ENCODE measurements at regions not wholly inside any gene's neighbourhood (a gene's known extent, or its start where the extent isn't known, plus 50 kb on each side); places are given as distances from the start of the nearest gene placed in this dataset.

DNA sequence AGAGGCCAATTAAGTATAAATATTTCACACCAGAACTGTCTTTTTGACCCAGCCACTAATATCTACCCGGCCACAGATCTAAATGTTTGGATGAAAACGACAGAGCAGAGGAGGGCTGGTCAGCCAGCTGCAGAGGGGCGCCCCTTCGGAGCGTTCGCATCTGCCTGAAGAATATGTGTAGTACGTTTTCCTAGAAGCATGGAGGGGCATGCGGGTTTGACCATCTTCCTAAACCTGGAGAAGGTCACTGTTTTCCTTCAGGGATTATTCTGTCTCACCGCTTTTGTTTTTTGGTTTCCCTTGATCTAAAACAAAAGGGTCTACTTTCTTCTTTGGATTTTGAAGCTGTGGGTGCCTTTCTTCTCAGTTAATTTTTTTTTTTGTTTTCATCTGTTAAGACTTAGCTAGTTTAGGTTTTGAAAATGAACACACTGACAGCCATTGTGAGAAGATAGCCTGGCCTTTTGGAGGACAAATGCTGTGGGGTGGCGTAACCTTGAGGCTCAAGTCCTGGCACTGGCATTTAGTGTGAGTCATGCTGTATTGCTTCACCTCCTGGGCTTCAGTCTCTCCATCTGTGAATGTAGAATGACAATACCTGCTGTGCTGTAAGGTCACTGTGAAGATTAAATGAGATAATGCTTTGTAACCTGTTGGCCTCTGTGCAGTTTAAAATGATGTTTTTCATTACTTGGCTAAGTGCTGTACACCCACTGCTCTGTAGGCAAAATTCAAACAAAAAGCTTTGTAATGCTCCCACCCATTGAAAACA, 74.1 kb upstream of the IRF2BP2 start:
- DNase-seq = no peak

DNA sequence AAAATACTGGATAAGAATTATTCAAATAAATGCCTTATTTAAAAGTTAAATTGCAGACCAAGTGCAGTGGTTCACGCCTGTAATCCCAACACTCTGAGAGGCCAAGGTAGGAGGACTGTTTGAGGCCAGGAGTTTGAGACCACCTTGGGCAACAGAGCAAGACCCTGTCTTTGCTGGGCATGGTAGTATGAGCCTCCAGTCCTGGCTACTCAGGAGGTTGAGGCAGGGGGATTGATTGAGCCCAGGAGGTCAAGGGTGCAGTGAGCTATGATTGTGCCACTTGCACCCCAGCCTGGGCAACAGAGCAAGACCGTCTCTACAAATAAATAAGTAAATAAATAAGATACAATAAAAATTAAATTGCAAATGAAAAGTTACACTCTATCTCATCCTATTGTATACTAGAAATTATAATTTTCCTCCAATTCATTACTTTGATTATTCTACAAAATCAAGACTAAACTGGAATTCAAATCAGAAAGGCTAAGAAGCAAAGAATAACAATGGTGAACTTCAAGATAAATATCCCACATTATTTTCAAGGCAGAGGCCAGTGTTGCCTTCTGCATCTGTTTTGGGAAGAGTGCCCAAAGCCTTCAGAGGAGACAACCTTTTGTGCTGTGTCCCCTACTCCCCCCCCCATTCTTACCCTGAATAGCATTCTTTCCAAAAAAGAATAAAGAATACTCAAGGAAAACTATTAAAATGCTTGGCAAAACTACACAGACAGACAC, 73.3 kb upstream of the IRF2BP2 start:
- DNase-seq = no peak

DNA sequence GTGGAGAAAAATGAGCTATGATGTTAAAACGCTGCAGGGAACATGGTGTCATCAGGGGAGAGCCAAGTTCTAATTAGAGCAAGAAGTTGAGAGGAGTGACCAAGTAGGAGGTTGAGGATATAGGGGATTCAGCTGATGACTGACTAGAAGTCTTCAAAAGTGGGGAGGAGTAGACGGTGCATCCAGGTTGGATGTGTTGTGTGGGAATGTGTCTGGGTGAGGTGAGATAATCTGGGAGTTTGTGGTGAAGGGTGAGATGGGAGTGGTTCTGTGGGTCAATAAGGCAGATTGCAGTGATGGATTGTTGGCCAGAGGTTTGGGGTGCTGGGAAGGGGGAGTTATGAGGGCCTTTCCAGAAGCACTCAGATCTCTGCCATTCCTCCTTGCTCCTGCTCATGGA, 72.0 kb upstream of the IRF2BP2 start:
- DNase-seq = no peak

DNA sequence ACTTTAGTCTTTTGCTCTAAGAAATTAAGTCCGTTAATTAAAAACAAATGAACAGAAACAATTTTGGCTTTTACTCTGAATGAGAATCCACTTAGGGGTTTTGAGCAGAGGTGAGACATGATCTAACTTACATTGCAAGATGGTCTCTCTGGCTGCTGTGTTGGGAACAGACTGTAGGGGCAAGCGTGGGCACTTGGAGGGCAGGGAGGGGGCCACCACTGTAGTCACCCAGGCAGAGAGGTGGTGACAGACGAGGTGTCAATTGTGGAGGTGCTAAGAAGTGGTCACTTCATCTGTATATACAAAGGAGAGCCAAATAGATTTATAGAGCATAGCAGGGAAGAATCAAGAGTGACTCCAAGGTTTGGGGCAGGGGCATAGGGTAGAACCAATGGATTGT, 71.1 kb upstream of the IRF2BP2 start:
- DNase-seq = no peak

DNA sequence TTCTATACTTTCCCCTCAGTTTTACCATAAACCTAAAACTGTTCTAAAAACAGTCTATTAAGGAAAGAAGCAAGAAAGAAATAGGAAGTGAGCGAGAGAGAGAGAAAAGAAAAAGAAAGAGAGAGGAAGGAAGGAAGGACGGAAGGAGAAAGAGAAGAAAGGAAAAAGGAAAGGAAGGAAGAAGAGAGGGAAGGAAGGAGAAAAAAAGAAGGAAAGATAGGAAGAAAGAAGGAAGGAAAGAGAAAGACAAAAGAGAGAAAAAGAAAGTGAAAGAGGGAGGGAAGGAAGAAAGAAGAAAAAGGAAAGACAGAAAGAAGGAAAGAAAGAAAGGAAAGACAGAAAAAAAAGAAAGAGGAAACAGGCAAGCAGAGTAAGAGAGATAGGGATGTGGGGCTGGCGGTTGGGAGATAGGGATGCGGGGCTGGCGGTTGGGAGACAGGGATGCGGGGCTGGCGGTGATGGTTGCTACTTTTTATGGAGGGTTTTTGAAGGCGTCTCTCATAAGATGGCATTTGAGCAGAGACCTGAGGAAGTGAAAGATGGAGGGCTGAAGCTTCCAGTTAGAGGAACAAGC, 70.4 kb upstream of the IRF2BP2 start:
- DNase-seq = no peak

DNA sequence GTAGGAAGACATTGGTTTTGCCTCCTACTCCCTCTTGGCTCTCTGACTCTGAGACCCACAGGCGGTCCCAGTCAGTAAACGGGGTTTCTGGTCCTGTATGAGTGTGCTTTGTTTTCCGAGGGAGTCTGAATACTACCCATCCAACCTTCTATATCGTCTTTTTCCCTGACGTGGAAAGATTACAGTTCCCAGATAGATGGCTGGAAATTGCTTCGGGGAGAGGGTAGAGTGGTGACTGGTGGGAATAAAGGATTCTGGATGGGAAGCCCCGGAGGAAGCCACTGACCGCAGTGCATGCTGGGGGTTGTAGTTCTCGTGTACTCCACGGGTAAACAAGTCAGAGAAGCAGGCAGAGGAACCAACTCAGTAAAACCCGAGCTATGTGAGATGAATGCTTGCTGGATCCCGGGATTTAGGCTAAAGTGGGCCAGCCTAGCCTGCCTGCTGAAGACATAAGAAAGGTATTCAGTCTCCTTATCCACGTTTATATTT, 66.2 kb upstream of the IRF2BP2 start:
- peak; percentile 80 for DNase-seq

DNA sequence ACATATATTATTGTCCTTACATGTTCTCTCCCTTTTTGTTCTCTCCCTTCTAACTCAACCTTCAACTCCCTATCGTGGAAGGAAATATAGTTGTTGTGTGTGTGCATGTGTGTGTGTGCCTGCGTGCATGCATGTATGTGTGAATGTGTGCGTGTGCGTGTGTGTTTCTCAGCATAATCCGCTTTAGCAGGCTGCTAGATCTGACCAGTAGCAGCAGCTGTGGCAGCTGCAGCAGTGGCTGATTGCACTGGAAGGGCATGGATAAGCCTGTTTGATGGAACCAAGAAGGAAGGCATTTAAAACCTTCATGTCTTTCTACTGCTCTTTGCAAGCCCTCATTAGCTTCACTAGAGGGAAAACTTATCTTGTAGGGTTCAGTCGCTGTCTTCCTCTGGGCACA, 65.6 kb upstream of the IRF2BP2 start:
- no peak for DNase-seq

DNA sequence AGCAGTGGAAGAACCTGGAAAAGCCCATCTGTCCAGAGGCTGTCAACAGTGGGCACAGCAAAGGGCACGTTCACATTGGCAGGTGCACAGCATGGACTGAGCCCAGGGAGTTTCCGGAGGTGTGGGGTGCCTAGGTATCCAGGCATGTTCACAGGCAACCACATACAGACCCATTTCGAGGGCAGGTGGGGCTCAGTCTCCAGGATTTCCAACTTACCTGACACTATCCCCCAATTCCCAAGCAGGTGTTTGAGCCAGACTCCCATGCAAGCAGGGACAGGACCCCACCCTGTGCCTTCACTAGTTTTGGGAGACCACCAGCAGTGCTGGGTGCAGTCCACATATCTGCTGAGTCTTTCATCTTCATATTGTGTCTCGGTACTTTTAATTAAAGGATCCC, 65.0 kb upstream of the IRF2BP2 start:
- no peak for DNase-seq

DNA sequence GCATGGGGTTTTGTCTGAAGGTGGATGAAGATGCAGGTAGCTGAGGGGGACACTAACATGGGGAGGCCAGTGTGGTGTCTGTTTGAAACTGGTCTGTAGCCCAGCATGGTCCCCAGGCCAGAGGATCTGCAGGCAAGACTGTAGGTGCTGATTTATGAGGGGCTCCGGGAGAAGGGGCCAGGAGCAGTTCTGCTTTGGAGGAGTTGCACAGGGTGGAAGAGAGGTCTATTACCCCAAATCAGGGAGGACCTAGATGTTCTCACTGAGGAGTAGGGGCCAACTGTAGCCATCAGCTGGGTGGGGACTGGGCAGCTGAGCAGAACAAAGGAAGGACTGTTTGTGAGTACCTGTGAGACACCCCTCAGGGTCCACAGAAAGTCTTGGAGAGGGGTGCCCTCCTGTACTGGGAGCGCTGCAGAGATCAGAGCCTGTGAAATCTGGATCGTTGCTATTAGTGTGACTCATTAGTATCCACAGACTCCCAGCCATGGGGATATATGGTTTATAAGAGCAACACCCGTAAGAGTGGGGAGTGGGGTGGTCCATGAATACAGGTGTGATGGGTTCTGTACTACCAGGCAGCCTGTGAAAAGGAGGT, 64.3 kb upstream of the IRF2BP2 start:
- DNase-seq = no peak

DNA sequence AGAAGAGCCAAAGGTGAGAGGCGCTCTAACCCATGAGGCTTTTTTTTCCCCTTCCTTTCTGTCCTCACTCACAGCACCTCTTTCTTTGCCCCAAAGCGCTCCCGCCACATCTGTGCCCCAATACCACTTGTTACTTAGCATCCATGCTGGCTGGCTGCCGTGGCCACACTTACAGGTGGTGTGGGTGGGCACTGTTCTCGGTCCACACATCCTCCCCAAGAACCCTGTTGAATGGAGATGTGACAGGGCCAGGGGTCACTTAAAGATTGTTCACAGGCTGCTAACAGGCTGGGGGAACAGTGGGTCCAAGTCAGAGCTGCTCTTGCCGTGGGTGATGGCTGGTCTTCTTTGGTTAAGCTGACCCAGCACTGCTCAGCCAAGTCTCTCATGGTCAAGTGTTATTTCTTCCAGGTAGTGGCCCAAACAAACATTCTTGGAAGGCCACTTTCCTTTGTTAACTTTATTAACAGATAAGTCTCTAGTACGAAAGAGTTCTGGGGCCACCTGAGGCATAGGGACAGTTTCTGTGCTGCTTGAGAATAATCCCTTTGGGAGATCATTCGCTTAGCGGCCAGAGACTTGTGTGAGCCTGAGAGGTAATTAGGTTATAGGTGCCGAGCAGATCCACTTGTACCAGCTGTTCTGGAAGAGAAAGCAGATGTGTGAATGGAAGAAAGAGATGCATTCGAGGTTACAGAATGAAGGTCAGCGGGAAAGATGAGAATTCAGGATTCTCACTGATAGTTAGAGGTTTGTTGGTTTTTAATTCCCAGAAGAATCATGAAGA, 62.6 kb upstream of the IRF2BP2 start:
- DNase-seq = no peak

DNA sequence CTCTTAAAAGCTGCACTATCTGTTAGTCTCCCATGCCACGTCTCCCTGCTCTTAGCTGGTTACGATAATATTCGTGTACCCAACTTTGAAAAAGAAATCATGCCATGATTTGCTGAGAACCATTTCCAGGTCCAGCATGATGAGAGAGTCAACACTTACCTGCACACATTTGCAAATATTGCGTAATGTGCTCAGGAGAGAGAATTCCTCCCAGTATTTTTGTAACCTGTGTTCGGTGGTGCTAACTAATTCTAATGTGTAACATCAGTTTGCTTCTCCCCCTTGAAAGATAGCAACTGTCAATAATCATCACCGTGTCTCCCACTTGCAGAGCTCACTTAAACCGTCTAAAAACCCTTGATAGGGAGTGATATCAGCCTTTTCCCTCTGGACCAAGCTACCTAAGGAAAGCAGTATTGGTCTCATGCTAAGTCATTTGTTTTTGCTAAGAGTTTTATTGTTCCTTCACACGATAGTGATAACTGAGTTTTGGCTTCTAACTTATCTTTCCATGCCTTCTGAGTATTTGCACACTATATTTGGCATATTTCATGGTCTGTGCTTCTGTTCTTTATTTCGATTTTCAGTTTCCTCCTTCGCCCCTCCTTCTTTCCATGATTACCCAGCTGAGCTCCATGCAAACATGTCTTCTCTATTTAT, 61.1 kb upstream of the IRF2BP2 start:
- DNase-seq = no peak

DNA sequence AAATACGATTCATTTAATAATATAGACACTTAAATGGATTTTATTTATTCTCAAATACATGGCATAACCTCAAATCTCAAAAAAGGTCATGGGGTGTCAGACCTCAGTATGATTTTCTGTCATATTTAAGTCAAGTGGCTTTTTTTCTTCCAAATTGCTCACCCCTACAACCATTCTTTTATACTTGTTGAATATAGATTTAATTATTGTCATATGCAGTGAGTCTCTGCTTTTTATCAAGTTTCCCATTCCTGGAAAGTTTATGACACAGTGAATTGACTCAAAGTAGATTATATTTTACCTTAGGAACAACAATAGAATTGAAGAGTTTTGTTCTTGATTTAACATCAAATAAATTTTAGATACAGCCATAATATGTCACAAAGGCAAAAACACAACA, 59.5 kb upstream of the IRF2BP2 start:
- DNase-seq = no peak

DNA sequence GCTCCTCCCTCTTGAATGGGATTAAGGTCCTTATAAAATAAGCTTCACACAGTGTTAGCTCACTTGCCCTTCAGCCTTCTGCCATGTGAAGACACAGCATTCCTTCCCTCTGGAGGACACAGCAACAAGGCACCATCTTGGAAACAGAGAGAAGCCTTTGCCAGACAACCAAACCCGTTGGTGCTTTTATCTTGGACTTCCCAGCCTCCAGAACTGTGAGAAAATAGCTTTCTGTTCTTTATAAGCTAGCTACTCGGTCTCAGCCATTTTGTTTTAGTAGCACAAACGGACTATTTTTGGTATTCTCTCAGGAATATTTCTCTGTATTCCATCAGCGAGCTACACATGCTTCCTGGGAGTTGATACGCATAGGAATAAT, 58.6 kb upstream of the IRF2BP2 start:
- no peak for DNase-seq

DNA sequence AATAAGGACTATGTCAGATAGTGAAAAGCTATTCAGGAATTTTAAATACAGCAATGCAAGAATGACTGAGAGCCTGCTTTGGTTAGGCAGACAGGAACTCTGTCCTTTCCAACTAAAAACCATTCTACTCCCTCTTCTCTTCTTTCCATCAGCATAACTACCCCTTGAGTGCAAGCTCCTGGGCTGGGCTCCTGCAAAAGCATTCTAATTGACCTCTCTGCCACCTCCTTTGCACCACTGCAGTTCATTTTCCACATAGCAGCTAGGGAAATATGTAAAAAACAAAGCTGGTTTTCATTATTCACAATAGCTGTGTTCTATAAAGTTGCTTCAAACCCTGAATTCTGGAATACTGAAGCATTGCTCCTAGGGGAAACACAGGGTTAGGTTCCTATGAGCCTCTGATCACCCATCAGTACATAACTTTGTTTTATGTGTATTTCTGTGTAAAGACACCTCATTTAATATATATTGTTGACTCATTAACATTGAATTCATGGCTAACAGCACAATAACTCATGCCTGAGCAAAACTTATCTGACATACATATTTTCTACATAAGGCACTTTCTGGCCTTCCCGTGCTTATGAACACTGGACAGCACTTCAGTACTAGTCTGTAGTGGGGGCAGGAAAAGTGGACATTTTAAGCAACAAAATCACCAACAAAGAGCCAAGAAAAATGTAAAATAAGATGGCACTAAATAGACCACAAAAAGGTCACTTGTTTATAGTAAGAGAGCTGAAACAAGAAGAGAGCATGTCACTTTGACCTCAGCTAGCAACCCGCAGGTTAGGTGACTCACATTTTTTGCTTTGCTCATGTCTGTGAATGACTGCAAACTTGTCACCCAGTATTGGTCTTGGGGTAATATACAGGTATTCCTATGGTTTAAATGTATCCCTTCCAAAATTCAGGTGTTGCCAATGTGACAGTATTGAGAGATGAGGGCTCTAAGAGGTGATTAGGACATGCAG, 57.9 kb upstream of the IRF2BP2 start:
- DNase-seq = no peak

DNA sequence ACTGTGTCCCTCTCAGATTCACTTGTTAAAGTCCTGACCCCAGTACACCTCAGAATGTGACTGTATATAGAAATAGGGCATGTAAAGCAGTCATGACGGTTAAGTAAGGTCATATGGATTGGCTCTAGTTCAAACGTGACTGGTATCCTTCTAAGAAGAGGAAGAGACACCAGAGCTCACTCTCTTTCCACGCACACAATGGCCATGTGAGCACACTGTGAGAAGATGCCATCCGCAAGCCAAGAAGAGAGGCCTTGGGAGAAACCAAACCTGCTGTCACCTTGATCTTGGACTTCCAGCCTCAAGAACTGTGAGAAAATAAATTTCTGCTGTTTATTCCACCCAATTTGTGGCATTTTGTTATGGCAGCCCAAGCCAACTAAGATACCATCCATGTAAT, 56.8 kb upstream of the IRF2BP2 start:
- no peak for DNase-seq

DNA sequence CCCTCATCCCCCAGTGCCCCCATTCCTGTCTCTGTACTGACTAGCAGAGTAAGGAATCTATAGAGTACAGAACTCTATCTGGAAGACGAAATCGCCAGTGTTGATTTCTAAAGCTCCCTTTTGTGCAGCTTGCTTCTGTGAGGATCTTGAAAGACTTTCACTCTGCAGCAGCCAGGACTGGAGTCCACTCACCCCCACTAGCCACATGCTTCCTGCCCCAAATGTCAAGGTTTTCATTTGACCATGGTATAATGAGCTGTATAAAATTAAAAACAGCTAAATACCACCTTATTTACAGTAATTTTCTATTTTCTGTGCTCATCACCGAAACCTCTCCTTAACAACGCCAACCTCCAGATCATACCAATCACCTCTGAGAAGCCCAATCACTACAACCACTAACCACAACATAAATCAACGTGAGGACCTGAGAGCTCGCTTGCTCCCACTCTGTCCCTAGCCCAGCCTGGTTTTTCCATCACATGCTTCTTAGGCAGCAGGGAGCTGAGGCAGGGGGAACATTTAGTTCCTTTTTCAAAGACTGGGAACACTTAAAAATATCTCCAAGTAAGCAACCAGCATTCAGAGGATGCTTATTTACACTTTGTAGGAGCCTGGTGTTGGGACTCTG, 56.1 kb upstream of the IRF2BP2 start:
- no peak for DNase-seq

DNA sequence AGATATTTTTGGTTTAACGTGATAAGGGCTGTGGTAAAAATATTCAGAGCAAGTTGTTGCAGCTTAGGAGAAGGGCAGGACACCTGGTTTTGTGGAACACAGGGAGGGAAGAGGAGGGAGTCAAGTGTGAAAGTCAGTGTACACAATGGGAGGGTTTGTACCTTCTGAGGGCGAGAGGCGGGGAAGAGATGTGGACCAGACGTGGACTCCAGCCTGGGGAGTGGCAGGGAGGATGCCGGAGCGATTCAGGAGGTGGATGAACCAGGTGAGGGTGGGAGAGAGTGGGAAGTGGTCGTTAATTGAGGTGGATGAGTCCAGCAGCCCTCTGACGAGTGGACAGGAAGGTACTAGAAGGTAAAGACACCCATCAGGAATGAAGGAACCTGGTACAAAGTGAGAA, 52.2 kb upstream of the IRF2BP2 start:
- no peak for DNase-seq

DNA sequence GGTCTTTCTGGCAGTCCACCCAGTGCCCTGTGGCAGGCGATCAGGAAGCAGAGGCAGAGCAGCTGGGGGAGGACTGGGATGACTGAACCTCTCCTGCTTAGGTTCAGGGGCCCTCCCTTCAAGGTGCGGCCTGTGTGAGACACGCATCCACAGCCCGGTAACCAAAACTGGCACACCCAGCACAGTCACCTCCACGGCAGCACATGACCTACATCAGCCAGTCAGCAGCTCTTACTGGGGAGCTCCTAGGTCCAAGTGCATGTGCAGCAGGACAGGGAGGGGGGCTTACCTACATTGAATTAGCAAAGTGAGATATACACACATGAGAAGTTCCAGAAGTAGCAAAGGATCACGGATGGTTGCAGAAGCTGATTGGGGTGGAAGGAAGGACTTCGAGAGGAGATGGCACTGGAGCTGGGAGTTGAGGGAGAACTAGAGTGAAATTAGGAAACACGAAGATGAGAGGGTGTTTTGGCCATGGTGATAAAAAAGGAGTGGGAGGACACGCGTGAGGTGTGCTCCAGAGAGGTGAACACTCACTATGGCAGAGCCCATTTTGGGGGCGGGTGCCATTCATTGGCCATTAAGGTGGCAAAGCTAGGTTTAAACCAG, 51.4 kb upstream of the IRF2BP2 start:
- DNase-seq = no peak

DNA sequence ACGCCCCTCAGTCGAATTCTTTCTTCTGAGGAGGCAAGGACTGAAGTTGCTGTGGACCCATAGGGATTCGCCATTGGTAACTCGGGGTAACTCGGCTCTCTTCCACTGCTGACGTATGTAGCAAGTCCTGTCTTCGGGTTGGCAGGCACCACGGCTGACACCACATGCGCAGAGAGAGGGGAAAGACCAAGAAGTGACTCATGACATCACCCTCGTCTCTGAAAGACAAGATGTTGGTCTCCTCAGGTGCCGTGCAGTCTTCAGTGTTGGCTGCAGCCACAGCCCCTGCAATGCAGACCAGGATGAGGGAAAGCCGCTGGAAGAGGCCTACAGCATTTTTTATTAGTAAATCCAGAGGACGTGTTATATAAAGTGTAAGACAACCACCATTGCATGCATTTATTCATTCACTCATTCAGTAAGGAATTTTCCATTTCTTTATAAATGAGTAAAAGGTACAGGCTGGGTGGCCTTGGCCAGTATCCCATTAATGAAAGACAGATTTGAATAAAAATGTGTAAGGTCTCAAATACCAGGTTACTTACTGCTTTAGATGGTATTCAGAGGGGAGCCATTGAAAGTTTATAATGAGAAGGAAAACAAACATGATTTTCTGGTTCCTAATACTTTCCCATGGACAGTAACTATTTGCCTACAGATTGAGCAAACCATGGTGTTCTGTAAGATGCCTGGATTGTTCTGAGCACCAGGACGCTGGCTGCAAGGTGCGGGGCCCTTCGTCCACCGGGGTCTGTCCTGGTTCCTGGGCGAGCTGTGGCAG, 50.7 kb upstream of the IRF2BP2 start:
- DNase-seq = no peak

Measured in hindlimb muscle (tissue), 1 donor.